ENCODE measurements at regions not wholly inside any gene's neighbourhood (a gene's known extent, or its start where the extent isn't known, plus 50 kb on each side); places are given as distances from the start of the nearest gene placed in this dataset.

GRCh38 chr2:226578879-226579278 is 220.7 kb downstream of the IRS1 start:
- TF ChIP-seq, protein P1, sequence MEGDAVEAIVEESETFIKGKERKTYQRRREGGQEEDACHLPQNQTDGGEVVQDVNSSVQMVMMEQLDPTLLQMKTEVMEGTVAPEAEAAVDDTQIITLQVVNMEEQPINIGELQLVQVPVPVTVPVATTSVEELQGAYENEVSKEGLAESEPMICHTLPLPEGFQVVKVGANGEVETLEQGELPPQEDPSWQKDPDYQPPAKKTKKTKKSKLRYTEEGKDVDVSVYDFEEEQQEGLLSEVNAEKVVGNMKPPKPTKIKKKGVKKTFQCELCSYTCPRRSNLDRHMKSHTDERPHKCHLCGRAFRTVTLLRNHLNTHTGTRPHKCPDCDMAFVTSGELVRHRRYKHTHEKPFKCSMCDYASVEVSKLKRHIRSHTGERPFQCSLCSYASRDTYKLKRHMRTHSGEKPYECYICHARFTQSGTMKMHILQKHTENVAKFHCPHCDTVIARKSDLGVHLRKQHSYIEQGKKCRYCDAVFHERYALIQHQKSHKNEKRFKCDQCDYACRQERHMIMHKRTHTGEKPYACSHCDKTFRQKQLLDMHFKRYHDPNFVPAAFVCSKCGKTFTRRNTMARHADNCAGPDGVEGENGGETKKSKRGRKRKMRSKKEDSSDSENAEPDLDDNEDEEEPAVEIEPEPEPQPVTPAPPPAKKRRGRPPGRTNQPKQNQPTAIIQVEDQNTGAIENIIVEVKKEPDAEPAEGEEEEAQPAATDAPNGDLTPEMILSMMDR (IDR thresholded peaks at IDR 0.05), result no peak
- no peak for TF ChIP-seq POLR2A (IDR thresholded peaks at IDR 0.05)
